GM12891 (cell line): ENCODE measurements at regions not wholly inside any gene's neighbourhood (a gene's known extent, or its start where the extent isn't known, plus 50 kb on each side); places are given as distances from the start of the nearest gene placed in this dataset.

Experiments used
- DNase-seq: peaks from one replicate; pipeline ENCODE4 v3.0.0; 2011; ENCODE audit warnings: low spot score; ENCODE audit not compliant: insufficient read length
- FAIRE-seq: peaks from 2 replicates; lab custom pipeline; 2011; peaks lifted over from hg19 to GRCh38; lab: Jason Lieb, UNC
- PAX5 ChIP-seq: IDR thresholded peaks from 2 replicates; pipeline ENCODE4 v1.6.1; 2011; ENCODE audit warnings: low read length, moderate library complexity, mild to moderate bottlenecking; ENCODE audit not compliant: insufficient read depth, severe bottlenecking
- POLR2A ChIP-seq: IDR thresholded peaks from 2 replicates; pipeline ENCODE4 v1.6.1; 2011; ENCODE audit warnings: low read depth, low read length, control low read depth
- POLR2AphosphoS5 ChIP-seq: IDR thresholded peaks from 2 replicates; pipeline ENCODE4 v1.6.1; 2011; ENCODE audit warnings: low read depth, low read length, control low read depth
- POU2F2 ChIP-seq: IDR thresholded peaks from 2 replicates; pipeline ENCODE4 v1.6.1; 2011; ENCODE audit warnings: low read depth, mild to moderate bottlenecking, control low read depth, low read length, moderate library complexity
- SPI1 ChIP-seq: IDR thresholded peaks from 2 replicates; pipeline ENCODE4 v1.6.1; 2011; ENCODE audit warnings: low read depth, low read length, control low read depth
- TAF1 ChIP-seq: IDR thresholded peaks from 2 replicates; pipeline ENCODE4 v1.6.1; 2011; ENCODE audit warnings: low read depth, low read length, control low read depth

- DNase-seq (no peak), FAIRE-seq (no peak)
- no peak for TF ChIP-seq POLR2AphosphoS5
- no peak for TF ChIP-seq SPI1
- no peak for TF ChIP-seq TAF1
- no peak for TF ChIP-seq PAX5
- no peak for TF ChIP-seq POLR2A
- no peak for TF ChIP-seq POU2F2
These were observed 210.4 kb downstream of the KIF26A start for GRCh38 chr14:104348741-104349140.

- FAIRE-seq (no peak), DNase-seq (no peak)
- TF ChIP-seq PAX5 (no peak), POLR2A (no peak), TAF1 (no peak), POU2F2 (no peak), POLR2AphosphoS5 (no peak), SPI1 (no peak)
These were observed 211.6 kb downstream of the KIF26A start for GRCh38 chr14:104349950-104350349.

- no peak for FAIRE-seq
- TF ChIP-seq PAX5 (no peak), POU2F2 (no peak), POLR2A (no peak), POLR2AphosphoS5 (no peak), SPI1 (no peak), TAF1 (no peak)
- no peak for DNase-seq
These were observed 212.2 kb downstream of the KIF26A start for GRCh38 chr14:104350463-104351185.

- FAIRE-seq = no peak
- no peak for TF ChIP-seq TAF1
- TF ChIP-seq POLR2AphosphoS5 = no peak
- TF ChIP-seq POU2F2 = no peak
- no peak for TF ChIP-seq PAX5
- no peak for TF ChIP-seq SPI1
- no peak for TF ChIP-seq POLR2A
- DNase-seq = no peak
These were observed 213.6 kb downstream of the KIF26A start for GRCh38 chr14:104351849-104352492.

- no peak for TF ChIP-seq PAX5
- TF ChIP-seq TAF1 = no peak
- TF ChIP-seq SPI1 = no peak
- no peak for TF ChIP-seq POU2F2
- TF ChIP-seq POLR2A = no peak
- TF ChIP-seq POLR2AphosphoS5 = no peak
- no peak for FAIRE-seq
- no peak for DNase-seq
These were observed 214.3 kb downstream of the KIF26A start for GRCh38 chr14:104352493-104353220.

- FAIRE-seq (no peak), DNase-seq (no peak)
- TF ChIP-seq SPI1 = no peak
- no peak for TF ChIP-seq PAX5
- TF ChIP-seq POU2F2 = no peak
- TF ChIP-seq POLR2AphosphoS5 = no peak
- no peak for TF ChIP-seq TAF1
- TF ChIP-seq POLR2A = no peak
These were observed 215.0 kb downstream of the KIF26A start for GRCh38 chr14:104353221-104353920.

- no peak for TF ChIP-seq TAF1
- FAIRE-seq (no peak), DNase-seq (no peak)
These were observed 215.7 kb downstream of the KIF26A start for GRCh38 chr14:104353921-104354701.

GRCh38 chr14:104355101-104356019 is 217.0 kb downstream of the KIF26A start:
- DNase-seq (no peak), FAIRE-seq (no peak)
- no peak for TF ChIP-seq TAF1
- no peak for TF ChIP-seq POLR2A
- TF ChIP-seq SPI1 = no peak
- TF ChIP-seq POLR2AphosphoS5 = no peak
- TF ChIP-seq PAX5 = no peak
- TF ChIP-seq POU2F2 = no peak
